ENCODE measurements at regions not wholly inside any gene's neighbourhood (a gene's known extent, or its start where the extent isn't known, plus 50 kb on each side); places are given as distances from the start of the nearest gene placed in this dataset.

GRCh38 chr14:41374092-41374491 lies 232.6 kb upstream of the LRFN5 start:
- 96 to 98% methylated on average over 3 of the region's 4 CpGs for WGBS, 2 experiments (ENCODE audit: insufficient coverage in 2 of 2)
- H3K4me3 ChIP-seq (ENCODE audit: extremely low read depth, insufficient read depth, low read length, poor library complexity, severe bottlenecking): no peak overlapping the region
- no peaks in the 10 kb centered on the region for H3K36me3 ChIP-seq (ENCODE audit: control insufficient read depth, insufficient read depth, low read length)
- no peaks in the 10 kb centered on the region for H3K4me1 ChIP-seq (ENCODE audit: control insufficient read depth, insufficient read depth, low read length, poor library complexity, severe bottlenecking)
- no peak overlapping the region for H3K27ac ChIP-seq (ENCODE audit: low read depth, low read length, severe bottlenecking)
- H3K9me3 ChIP-seq (ENCODE audit: control insufficient read depth, low read length): no peaks in the 10 kb centered on the region

- H3K4me3 ChIP-seq (ENCODE audit: extremely low read depth, insufficient read depth, low read length, poor library complexity, severe bottlenecking): no peak overlapping the region
- no peaks in the 10 kb centered on the region for H3K9me3 ChIP-seq (ENCODE audit: control insufficient read depth, low read length)
- no peak overlapping the region for H3K27ac ChIP-seq (ENCODE audit: low read depth, low read length, severe bottlenecking)
- no peaks in the 10 kb centered on the region for H3K36me3 ChIP-seq (ENCODE audit: control insufficient read depth, insufficient read depth, low read length)
- no CpG with 5 or more reads among the region's 3 CpGs for WGBS, 2 experiments (ENCODE audit: insufficient coverage in 2 of 2)
- H3K4me1 ChIP-seq (ENCODE audit: control insufficient read depth, insufficient read depth, low read length, poor library complexity, severe bottlenecking): no peaks in the 10 kb centered on the region
Measured at GRCh38 chr14:41362139-41362538, 244.5 kb upstream of the LRFN5 start.

GRCh38 chr14:41360126-41360525 lies 246.6 kb upstream of the LRFN5 start:
- H3K27ac ChIP-seq (ENCODE audit: low read depth, low read length, severe bottlenecking): no peak overlapping the region
- H3K9me3 ChIP-seq (ENCODE audit: control insufficient read depth, low read length): no peaks in the 10 kb centered on the region
- no peak overlapping the region for H3K4me3 ChIP-seq (ENCODE audit: extremely low read depth, insufficient read depth, low read length, poor library complexity, severe bottlenecking)
- H3K4me1 ChIP-seq (ENCODE audit: control insufficient read depth, insufficient read depth, low read length, poor library complexity, severe bottlenecking): no peaks in the 10 kb centered on the region
- WGBS, 2 experiments (ENCODE audit: insufficient coverage in 2 of 2): 100% methylated on average over 1 of the region's 2 CpGs; no CpG with 5 or more reads in 1 of the 2 experiments
- no peaks in the 10 kb centered on the region for H3K36me3 ChIP-seq (ENCODE audit: control insufficient read depth, insufficient read depth, low read length)

GRCh38 chr14:41355866-41356265 lies 250.8 kb upstream of the LRFN5 start:
- no CpG with 5 or more reads among the region's 3 CpGs for WGBS, 2 experiments (ENCODE audit: insufficient coverage in 2 of 2)
- no peaks in the 10 kb centered on the region for H3K36me3 ChIP-seq (ENCODE audit: control insufficient read depth, insufficient read depth, low read length)

GRCh38 chr14:41350476-41350875 lies 256.2 kb upstream of the LRFN5 start:
- Histone ChIP-seq H3K4me3 (ENCODE audit: extremely low read depth, insufficient read depth, low read length, poor library complexity, severe bottlenecking) (no peak overlapping the region), H3K36me3 (ENCODE audit: control insufficient read depth, insufficient read depth, low read length) (no peaks in the 10 kb centered on the region), H3K4me1 (ENCODE audit: control insufficient read depth, insufficient read depth, low read length, poor library complexity, severe bottlenecking) (no peaks in the 10 kb centered on the region), H3K27ac (ENCODE audit: low read depth, low read length, severe bottlenecking) (no peak overlapping the region), H3K9me3 (ENCODE audit: control insufficient read depth, low read length) (no peaks in the 10 kb centered on the region)
- 80 to 88% methylated on average over 4 to 5 of the region's 7 CpGs for WGBS, 2 experiments (ENCODE audit: insufficient coverage in 2 of 2)

More at GRCh38 chr14:41355866-41356265, 250.8 kb upstream of the LRFN5 start:
- Histone ChIP-seq H3K4me1 (ENCODE audit: control insufficient read depth, insufficient read depth, low read length, poor library complexity, severe bottlenecking) (no peaks in the 10 kb centered on the region), H3K27ac (ENCODE audit: low read depth, low read length, severe bottlenecking) (no peak overlapping the region), H3K4me3 (ENCODE audit: extremely low read depth, insufficient read depth, low read length, poor library complexity, severe bottlenecking) (no peak overlapping the region), H3K9me3 (ENCODE audit: control insufficient read depth, low read length) (no peaks in the 10 kb centered on the region)

- no peak overlapping the region for H3K27ac ChIP-seq (ENCODE audit: low read depth, low read length, severe bottlenecking)
- no peaks in the 10 kb centered on the region for H3K9me3 ChIP-seq (ENCODE audit: control insufficient read depth, low read length)
- no peaks in the 10 kb centered on the region for H3K4me1 ChIP-seq (ENCODE audit: control insufficient read depth, insufficient read depth, low read length, poor library complexity, severe bottlenecking)
- H3K4me3 ChIP-seq (ENCODE audit: extremely low read depth, insufficient read depth, low read length, poor library complexity, severe bottlenecking): no peak overlapping the region
- WGBS, 2 experiments (ENCODE audit: insufficient coverage in 2 of 2): 96 to 98% methylated on average over 8 of the region's 8 CpGs
- no peaks in the 10 kb centered on the region for H3K36me3 ChIP-seq (ENCODE audit: control insufficient read depth, insufficient read depth, low read length)
Measured at GRCh38 chr14:41349289-41349910, 257.3 kb upstream of the LRFN5 start.

GRCh38 chr14:41343857-41344256 lies 262.8 kb upstream of the LRFN5 start:
- 94% methylated on average over 3 of the region's 4 CpGs; no CpG with 5 or more reads in 1 of the 2 experiments for WGBS, 2 experiments (ENCODE audit: insufficient coverage in 2 of 2)
- no peaks in the 10 kb centered on the region for H3K36me3 ChIP-seq (ENCODE audit: control insufficient read depth, insufficient read depth, low read length)
- no peaks in the 10 kb centered on the region for H3K4me1 ChIP-seq (ENCODE audit: control insufficient read depth, insufficient read depth, low read length, poor library complexity, severe bottlenecking)
- no peak overlapping the region for H3K27ac ChIP-seq (ENCODE audit: low read depth, low read length, severe bottlenecking)
- H3K9me3 ChIP-seq (ENCODE audit: control insufficient read depth, low read length): no peaks in the 10 kb centered on the region
- H3K4me3 ChIP-seq (ENCODE audit: extremely low read depth, insufficient read depth, low read length, poor library complexity, severe bottlenecking): no peak overlapping the region

- Histone ChIP-seq H3K4me3 (ENCODE audit: extremely low read depth, insufficient read depth, low read length, poor library complexity, severe bottlenecking) (no peak overlapping the region), H3K4me1 (ENCODE audit: control insufficient read depth, insufficient read depth, low read length, poor library complexity, severe bottlenecking) (no peaks in the 10 kb centered on the region), H3K9me3 (ENCODE audit: control insufficient read depth, low read length) (no peaks in the 10 kb centered on the region), H3K36me3 (ENCODE audit: control insufficient read depth, insufficient read depth, low read length) (no peaks in the 10 kb centered on the region), H3K27ac (ENCODE audit: low read depth, low read length, severe bottlenecking) (no peak overlapping the region)
- WGBS, 2 experiments (ENCODE audit: insufficient coverage in 2 of 2): no CpG with 5 or more reads among the region's 1 CpG
Measured at GRCh38 chr14:41313196-41313595, 293.5 kb upstream of the LRFN5 start.

- no peak overlapping the region for H3K4me3 ChIP-seq (ENCODE audit: extremely low read depth, insufficient read depth, low read length, poor library complexity, severe bottlenecking)
- H3K36me3 ChIP-seq (ENCODE audit: control insufficient read depth, insufficient read depth, low read length): no peaks in the 10 kb centered on the region
- no peaks in the 10 kb centered on the region for H3K4me1 ChIP-seq (ENCODE audit: control insufficient read depth, insufficient read depth, low read length, poor library complexity, severe bottlenecking)
- H3K27ac ChIP-seq (ENCODE audit: low read depth, low read length, severe bottlenecking): no peak overlapping the region
- H3K9me3 ChIP-seq (ENCODE audit: control insufficient read depth, low read length): no peaks in the 10 kb centered on the region
- 100% methylated on average over 1 of the region's 3 CpGs; no CpG with 5 or more reads in 1 of the 2 experiments for WGBS, 2 experiments (ENCODE audit: insufficient coverage in 2 of 2)
Measured at GRCh38 chr14:41303506-41303905, 303.2 kb upstream of the LRFN5 start.

GRCh38 chr14:41302776-41303175 lies 303.9 kb upstream of the LRFN5 start:
- no CpG with 5 or more reads among the region's 3 CpGs for WGBS, 2 experiments (ENCODE audit: insufficient coverage in 2 of 2)

GRCh38 chr14:41299924-41300323 lies 306.8 kb upstream of the LRFN5 start:
- Histone ChIP-seq H3K9me3 (ENCODE audit: control insufficient read depth, low read length) (no peaks in the 10 kb centered on the region), H3K4me3 (ENCODE audit: extremely low read depth, insufficient read depth, low read length, poor library complexity, severe bottlenecking) (no peak overlapping the region), H3K27ac (ENCODE audit: low read depth, low read length, severe bottlenecking) (no peak overlapping the region), H3K36me3 (ENCODE audit: control insufficient read depth, insufficient read depth, low read length) (no peaks in the 10 kb centered on the region), H3K4me1 (ENCODE audit: control insufficient read depth, insufficient read depth, low read length, poor library complexity, severe bottlenecking) (no peaks in the 10 kb centered on the region)
- WGBS, 2 experiments (ENCODE audit: insufficient coverage in 2 of 2): no CpG with 5 or more reads among the region's 4 CpGs

More at GRCh38 chr14:41302776-41303175, 303.9 kb upstream of the LRFN5 start:
- H3K4me3 ChIP-seq (ENCODE audit: extremely low read depth, insufficient read depth, low read length, poor library complexity, severe bottlenecking): no peak overlapping the region
- H3K27ac ChIP-seq (ENCODE audit: low read depth, low read length, severe bottlenecking): no peak overlapping the region
- H3K9me3 ChIP-seq (ENCODE audit: control insufficient read depth, low read length): no peaks in the 10 kb centered on the region
- no peaks in the 10 kb centered on the region for H3K36me3 ChIP-seq (ENCODE audit: control insufficient read depth, insufficient read depth, low read length)
- H3K4me1 ChIP-seq (ENCODE audit: control insufficient read depth, insufficient read depth, low read length, poor library complexity, severe bottlenecking): no peaks in the 10 kb centered on the region

Data from mesodermal cell (in vitro differentiated cells).